ENCODE measurements at regions not wholly inside any gene's neighbourhood (a gene's known extent, or its start where the extent isn't known, plus 50 kb on each side); places are given as distances from the start of the nearest gene placed in this dataset.

DNA sequence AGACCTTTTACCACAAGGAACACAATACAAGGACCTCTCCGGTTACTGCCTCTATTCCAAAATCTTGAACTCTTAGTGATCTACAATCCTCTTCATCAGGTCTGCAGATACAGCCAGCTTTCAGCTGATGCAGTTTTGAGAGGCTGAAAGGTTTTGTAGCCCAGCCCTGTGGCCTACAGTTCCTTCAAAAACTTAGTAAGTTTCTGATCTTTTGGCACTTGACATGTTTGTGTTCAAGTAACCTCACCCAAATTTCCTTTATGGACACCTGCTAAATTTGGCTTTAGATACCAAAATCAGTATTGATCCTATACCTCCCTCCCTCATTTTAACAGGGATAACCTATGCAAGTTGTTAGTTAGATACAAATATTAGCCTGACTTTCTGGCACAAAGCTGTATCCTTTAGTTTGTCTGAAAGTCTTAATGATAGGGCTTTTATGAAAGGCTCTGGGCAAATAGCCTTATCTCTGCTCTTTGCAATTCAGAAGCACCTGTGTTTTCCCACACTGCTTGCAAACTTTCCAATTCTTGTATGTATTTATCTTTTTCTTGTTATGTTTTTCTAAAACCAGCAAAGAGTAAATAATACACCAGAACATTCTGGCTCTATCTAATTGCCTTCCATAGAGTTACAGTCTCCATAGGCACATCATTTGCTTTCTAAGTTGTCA is 650.5 kb upstream of the KLHL29 start:
- DNase-seq (ENCODE audit: low spot score) = no peak

DNA sequence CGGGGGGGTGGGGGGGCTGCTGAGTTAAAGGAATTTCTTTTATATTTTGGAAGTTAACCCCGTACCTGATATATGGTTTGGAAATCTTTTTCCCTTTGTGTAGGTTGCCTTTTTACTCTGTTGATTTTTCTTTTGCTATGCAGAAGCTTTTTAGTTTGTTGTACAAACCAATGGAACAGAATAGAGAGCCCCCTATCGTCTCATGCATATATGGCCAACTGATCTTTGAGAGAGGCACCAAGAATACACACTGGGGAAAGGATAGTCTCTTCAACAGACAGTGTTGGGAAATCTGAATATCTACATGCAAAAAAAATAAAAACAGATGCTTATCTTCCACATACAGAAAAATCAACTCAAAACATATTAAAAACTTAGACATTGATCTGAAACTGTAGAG is 647.8 kb upstream of the KLHL29 start:
- DNase-seq (ENCODE audit: low spot score) = peak; percentile 53

DNA sequence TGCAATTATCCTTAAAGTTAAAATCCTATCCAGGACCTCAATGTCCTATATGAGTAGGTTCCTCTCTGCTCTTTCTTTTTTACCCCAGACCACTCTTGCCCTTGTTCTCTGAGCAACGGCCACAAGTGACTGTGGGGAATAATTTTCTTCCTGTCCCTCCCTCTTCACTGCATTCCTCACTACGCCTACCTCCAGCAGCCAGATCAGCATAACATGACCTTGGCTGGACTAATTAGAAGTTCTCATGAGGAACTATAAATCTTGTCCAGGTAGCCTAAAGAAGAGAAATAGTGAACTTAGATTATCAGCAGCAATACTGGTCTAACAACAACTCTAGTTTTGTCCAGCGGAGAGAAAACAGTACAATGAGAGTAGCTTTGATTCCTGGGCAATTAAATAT is 643.8 kb upstream of the KLHL29 start:
- no peak for DNase-seq (ENCODE audit: low spot score)

DNA sequence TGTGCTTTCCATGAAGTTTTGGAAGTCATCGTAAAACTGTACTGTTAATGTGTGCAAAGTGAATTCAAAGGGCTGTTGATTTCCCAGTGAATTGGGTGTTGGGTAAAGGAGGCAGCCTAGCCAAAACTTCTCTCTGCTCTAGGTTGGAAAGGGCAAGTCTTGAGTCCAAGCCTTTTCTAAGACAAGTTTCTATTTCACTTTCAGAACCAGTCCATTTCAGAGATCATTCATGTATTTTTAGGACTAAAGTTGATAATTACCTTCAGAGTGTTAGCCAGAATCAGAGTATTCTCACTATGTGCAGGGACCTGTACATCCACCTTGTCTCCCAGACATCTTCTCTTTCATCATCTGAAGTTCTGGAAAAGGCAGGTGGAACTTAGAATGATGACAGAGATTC is 636.1 kb upstream of the KLHL29 start:
- DNase-seq (ENCODE audit: low spot score) = no peak

DNA sequence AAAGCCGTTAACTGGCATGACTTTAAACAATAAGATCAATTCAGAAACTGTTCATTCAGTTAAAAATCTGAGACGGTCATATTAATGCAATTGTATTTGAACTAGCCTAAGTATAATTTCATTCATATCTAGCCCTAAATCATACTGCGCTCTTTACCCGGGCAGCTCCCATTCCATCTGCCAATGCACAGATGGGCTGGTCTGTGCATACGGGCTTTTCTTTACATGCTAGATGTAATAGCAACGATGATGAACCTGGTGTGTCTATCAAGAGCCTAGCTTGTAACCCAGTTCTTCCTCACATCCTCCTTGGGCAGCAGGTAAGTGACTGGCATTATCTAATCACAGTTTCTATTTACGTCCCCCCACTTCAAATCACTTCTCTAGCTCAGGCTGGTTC is 631.5 kb upstream of the KLHL29 start:
- DNase-seq (ENCODE audit: low spot score) = no peak

DNA sequence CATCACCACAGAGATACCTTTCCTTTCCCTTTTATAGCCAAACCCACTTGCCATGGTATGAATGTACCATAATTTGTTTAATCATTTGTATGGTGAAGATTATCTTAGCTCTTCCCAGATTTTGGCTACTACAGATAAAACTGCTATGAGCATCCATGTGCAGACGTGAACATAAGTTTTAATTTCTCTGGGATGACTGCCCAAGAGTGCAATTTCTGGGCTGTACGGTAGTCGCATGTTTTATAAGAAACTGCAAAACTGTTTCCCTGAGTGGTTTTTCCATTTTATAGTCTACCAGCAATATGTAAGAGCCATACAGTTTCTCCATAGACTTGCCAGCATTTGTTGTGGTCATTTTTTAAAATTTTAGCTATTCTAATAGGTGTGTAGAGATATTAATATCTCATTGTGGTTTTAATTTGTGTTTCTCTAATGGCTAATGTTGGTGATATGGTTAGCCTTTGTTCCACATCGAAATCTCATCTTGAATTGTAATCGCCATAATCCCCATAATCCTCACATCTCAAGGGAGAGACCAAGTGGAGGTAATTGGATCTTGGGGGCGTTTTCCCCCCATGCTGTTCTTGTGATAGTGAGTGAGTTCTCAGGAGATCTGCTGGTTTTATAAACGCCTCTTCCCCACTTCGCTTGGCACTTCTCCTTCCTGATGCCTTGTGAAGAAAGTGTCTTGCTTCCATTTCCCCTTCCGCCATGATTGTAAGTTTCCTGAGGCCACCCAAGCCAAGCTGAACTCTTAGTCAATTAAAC is 628.5 kb upstream of the KLHL29 start:
- DNase-seq (ENCODE audit: low spot score) = no peak

DNA sequence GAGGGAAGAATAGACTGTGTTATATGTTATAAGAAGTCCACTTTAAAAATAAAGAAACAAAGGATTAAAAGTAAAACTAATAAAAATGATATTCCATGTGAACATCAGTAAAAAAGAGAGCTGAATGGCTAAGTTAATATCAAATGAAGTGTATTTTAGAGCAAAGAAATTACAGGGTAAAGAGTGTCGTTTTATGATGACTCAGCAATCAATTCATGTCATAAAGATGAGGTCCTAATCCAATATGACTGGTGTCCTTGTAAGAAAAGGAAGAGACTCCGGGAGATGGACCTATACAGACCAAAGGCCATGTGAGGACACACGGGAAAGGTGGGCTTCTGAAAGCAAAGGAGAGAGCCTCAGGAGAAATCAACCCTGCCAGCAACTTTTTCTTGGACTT is 615.5 kb upstream of the KLHL29 start:
- no peak for DNase-seq (ENCODE audit: low spot score)

DNA sequence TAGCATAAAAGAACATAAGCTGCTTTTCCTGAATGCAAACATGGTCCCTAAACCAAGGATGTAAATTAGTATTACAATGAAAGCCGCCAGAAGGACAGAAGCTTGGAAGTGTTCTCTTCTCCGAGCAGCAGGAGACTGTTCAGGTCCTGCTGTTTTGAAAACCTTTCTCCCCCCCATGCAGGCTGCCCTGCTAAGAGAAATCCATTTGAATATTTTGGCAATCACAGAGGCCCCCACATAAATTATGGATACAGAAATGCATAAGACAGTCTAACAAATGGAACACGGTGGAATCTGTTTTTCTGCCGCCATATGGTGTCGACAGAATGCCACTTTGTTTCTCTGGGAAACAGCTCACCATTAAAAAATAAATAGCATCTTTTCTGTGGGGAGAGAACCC is 600.4 kb upstream of the KLHL29 start:
- DNase-seq (ENCODE audit: low spot score) = peak; percentile 16

DNA sequence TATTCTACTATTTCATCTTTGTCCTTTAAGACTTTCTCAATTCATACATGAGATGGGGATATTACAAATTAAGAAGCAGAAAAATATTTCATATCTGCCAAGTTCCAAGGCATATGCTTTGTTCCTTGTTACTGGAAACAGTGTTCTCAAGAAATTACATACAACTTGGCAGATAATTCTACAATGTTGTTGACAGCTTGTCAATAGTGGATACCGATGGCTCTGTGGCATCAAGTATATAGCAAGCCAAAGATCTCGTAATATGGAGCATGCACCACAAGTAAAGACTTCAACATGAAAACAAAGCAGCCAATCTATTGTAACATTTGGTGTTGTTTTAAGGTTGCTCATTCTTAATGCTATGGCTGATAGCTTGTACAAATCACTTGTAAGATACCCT is 598.2 kb upstream of the KLHL29 start:
- DNase-seq (ENCODE audit: low spot score) = no peak

DNA sequence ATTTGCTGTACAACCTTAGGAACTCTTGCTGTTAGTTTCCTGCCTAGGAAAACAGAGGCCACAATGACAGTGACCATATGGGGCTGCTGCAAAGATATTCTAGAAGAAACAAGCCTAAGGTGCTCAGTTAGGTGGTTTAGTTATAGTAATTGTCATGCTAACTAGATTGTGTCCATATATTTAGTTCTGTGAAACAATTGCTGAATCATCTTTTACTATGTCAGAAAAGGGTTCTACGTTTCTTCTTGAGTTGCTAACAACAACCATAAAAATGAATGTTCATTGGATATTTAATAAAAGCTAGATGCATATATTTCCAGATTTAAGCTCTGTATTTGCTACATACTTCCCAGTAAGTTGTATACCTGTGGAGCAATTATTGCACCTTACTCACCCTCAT is 597.2 kb upstream of the KLHL29 start:
- no peak for DNase-seq (ENCODE audit: low spot score)

DNA sequence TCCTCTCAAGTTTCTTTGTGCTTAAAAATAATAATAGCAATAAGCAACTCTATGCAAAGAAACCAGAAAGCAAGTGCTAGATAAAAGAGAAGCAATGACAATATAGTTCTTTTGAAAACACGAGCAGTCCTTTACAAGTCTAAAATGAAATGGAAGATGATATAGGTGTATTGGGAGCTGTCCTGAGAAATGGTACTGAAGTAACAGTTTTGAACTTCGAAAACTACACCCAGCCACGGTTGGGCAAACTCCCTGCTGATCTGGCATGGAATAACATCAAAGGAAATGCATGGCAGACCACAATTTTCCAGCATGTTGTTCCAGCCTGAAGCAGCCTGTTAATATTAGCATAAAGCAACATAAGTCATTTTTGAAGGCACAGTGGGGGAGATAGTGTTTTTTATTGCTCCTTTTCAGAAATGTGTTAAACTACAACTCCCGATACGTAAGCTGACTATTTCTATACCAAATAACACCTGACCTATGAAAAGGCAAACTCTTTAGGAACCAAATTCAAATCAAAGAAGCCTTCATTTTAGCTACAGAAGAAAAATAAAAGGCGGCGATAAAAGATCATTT is 596.1 kb upstream of the KLHL29 start:
- DNase-seq (ENCODE audit: low spot score) = no peak

DNA sequence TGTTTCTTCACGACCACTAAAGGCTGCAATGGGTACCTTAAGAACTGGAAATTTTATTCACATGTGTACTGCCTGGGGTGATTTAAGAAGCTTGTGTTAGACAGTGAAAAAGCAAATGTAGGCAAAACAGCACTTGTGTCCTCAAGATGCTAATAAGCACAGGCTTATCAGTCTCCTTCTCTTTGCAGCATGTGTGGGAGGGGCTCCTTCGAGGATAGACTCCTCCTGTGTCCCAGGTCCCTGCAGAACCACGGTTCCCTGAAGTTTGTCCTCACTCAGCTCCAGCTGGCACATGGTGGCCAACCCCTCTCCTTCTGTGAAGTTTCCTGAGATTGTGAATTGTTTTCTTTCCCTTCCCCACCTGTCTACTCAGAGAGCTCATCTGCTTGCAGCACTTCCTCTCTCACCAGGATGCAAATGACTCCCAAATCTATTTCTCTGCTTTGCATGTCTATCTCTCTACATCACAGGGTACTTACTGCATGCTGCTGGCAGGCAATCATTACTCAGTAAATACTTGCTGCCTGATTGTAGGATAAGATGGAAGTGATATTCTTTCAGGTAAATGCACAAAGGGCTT is 589.6 kb upstream of the KLHL29 start:
- no peak for DNase-seq (ENCODE audit: low spot score)

DNA sequence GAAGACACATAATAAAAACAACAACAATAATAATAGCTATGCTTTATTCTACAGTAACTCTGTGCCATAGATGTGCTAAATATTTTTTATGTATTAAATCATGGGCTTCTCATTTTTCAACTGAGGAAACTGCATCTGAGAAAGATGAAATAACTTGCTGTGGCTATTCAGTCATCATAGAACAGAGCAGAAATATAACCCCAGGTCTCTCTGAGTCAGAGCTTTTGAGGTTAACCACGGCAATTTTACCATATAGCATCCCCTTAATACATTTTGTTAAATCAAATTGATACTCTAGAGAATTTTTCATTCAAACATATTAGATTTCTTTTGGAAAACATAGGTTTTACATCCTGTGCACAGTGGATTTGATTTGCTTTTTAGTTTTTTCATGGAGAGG is 586.6 kb upstream of the KLHL29 start:
- DNase-seq (ENCODE audit: low spot score) = no peak

DNA sequence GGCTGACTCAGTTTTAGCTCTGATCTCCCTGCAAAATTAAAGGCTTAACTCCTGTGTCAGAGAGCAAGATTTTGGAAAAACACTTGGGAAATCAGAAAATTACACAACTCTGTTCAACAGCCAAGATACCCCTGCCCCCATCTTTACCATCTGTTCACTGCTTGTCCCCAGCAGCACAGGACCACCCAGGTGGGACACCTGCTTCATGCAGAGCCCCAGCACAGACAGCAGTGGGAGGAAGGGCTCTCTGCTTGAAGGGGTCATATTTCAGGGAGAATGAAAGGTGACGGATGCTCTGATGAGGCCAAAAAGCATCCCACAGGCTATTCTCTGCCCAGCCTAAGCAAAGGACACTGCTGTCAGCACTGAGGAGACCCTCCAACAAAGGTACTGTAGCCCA is 584.6 kb upstream of the KLHL29 start:
- no peak for DNase-seq (ENCODE audit: low spot score)

DNA sequence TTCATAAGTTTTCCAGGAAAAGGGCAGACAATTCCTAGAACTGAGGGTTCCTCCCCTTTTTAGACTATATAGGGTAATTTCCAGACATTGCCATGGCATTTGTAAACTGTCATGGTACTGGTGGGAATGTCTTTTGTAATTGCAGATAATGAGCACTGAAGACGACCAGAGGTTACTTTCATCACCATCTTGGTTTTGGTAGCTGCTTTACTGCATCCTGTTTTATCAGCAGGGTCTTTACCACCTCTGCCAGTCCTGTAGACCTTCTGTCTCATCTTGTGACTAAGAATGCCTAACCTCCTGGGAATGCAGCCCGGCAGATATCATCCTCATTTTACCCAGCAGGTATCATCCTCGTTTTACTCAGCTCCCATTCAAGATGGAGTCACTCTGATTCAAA is 583.9 kb upstream of the KLHL29 start:
- no peak for DNase-seq (ENCODE audit: low spot score)

DNA sequence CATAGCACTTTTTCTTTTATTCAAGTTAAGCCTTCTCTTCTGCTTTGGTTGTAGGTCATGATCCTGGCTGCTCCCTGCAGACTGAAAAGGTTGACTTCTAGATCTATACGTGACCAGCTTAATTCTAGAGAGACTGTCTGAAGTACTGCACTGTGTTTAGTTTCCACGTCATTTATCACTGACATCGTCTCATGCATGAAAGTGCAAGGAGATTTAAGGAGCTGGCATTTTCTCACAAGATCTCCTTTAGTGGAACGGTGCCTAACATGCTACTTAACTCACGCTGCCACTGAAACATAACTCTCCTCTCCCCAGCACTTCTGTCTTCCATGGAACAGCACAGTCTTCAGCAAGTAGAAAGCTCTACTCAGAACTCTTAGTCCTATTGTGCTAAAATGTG is 583.0 kb upstream of the KLHL29 start:
- DNase-seq (ENCODE audit: low spot score) = no peak

DNA sequence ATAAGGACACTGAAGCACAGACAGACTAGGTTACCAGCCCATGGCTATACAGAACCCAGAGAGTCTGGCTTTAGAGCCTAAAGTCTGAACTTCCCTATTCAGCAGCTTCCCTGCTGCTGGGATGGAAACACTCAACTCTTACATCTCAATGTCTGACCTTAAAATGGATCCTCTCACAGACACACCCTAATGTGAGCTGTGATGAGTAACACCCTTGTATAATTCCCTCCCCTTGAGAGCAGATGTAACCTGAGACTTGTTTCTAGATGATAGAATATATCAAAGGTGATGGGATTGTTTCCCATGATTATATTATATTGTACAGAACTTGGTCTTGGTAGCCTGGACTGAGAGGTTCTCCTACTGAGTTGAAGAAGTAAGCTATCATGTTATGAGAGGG is 577.1 kb upstream of the KLHL29 start:
- DNase-seq (ENCODE audit: low spot score) = no peak

DNA sequence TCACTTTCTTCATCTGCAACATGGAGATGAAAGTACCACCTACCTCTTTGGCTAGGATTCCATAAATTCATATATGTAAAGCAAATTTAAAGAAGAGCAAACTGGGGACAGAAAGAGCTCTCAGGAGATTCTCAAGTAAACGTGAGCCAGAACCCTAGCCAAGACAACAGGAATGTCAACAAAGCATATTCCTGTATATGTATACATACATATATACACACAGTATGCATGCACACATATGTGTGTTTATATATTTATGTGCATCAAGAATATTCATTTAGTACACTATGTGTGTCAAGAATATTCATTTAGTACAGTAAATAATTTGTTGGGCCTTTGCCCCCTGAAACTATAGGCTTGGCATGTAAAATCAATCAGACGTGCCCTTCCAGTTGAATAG is 574.4 kb upstream of the KLHL29 start:
- DNase-seq (ENCODE audit: low spot score) = no peak

DNA sequence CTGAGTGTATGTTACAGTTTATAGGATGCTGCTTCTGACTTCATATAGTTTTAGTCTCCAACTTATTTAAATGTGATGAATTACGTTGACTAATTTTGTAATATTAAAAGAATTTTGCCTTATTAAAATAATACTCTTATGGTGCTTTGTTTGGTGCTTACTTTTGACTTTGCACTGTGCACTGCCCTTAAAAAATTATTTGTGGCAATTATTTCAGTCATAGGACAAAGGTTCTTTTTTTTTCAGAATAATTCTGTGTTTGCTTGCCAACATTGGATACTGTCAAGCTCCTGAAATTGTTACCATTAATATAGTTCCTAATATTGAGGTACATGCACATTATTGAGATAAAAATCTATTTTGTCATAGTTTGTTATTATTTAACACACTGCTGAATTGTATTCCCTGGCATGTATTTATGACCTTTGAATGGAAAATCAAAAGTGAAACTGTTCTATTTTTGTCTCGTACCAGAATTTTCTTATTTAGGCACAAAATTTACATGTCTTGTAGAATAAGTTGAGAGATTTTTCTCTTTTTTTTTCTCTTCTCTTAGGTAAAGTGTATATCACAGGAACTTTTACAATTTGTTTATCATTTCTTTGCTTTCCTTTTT is 572.8 kb upstream of the KLHL29 start:
- no peak for DNase-seq (ENCODE audit: low spot score)

DNA sequence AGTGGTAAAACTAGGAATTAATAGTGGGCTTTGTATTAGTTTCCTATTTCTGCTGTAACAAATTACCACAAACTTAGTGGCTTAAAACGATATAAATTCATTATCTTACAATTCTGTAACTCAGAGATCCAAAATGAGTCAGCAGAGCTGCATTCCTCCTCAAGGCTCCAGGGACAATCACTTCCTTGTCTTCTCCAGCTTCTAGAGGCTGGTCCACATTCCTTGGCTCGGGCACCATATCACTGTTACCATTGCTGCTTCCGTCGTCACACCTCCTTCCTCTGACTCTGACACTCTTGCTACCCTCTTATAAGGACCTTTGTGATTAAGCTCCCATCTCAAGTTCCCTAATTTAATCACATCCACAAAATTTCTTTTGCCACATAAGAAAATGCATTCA is 567.8 kb upstream of the KLHL29 start:
- DNase-seq (ENCODE audit: low spot score) = no peak

DNA sequence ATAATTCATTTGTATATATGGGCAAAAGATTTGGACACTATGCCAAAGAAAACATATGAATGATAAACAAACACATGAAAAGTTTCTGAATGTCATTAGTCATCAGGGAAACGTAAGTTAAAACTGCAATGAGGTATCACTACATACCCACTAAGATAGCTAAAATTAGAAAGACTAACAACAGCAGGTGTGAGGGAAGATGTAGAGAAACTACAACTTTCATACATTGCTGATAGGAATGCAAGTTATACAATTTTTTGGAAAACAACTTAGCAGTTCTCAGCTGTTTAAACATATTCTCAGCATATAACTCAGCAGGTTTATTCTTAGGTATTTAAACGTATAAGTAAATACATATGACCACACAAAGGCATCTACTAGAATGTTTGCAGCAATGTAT is 563.5 kb upstream of the KLHL29 start:
- no peak for DNase-seq (ENCODE audit: low spot score)

DNA sequence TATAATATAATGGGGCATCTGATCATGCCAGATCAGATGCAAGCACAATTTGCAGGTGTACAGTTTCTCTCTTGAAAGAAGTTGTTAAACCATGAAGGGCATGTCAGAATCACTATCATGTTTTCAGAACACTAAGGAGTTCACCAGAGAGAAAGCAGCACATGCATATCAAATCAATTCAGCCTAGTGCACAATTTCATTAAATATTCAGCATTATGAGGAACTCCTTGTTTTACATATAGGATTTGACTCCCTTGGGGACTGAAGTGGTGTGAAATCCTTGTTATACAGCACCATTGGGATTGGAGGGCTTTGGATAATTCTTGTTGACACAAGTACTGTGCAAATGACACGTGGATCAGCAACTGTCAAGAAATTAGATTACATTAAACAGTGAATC is 562.1 kb upstream of the KLHL29 start:
- no peak for DNase-seq (ENCODE audit: low spot score)

DNA sequence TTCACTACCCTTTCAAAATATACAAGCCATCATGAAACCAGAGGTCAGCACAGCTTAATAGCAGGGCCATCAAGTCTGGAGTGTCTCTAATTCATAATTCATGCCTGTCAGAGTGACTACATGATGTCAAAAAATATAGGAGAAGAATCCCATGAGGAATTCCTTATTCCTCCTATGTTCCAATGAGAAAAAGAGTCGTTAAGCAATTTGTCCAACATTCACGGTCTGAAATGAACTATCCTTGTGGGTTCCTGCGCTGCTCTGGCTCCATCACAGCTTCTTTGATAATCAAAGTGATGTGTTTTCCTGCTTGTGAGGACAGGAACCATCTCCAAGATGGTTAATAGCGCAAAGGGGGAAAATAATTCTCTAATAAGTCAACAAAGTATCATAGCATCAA is 560.4 kb upstream of the KLHL29 start:
- DNase-seq (ENCODE audit: low spot score) = no peak
